ENCODE measurements at regions not wholly inside any gene's neighbourhood (a gene's known extent, or its start where the extent isn't known, plus 50 kb on each side); places are given as distances from the start of the nearest gene placed in this dataset.

DNA sequence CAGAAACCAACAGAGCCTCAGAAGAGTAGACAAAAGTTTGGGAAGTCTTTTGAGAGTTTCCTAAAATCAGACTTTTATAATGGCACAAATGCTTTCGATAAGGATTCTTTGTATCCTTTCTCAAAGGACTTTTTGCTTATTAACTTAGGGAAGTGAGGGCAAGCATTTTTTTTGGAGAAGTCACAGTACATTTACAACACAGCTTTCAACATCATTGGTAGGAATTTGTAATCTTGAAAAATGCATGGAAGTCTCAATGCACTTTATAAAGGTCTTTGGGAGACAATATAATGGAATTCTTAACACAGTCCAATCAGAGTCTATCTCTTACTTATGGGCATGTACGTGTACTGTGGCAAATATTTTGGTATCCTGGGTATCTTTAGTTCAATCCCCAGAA lies 325.8 kb upstream of the NR5A2 start:
- intact Hi-C loops (cut with micrococcal nuclease; ENCODE audit: unreplicated experiment): no loop called here
- Histone ChIP-seq H3K9me3 (ENCODE audit: low read length) (no peaks in the 10 kb centered on the region), H3K36me3 (replicated peaks in 1 of 2; ENCODE audit: control insufficient read depth in 1 of 2, insufficient read depth in 2 of 2, low read length in 2 of 2) (no peaks in the 10 kb centered on the region), H3K4me3 (replicated peaks in 1 of 3; ENCODE audit: insufficient read depth in 1 of 3, low read depth in 2 of 3, low read length in 3 of 3) (no peak overlapping the region), H3K4me1 (ENCODE audit: insufficient read depth, low read length) (no peaks in the 10 kb centered on the region), H3K4me2 (ENCODE audit: low read depth, low read length) (no peak overlapping the region), H3K9ac (ENCODE audit: insufficient read depth, low read depth, low read length) (no peak overlapping the region), H2AFZ (ENCODE audit: low read length) (no peak overlapping the region), H3K27me3 (ENCODE audit: control insufficient read depth in 1 of 2, insufficient read depth in 2 of 2, low read length in 2 of 2) (no peaks in the 10 kb centered on the region), H3K27ac (ENCODE audit: extremely low read length, insufficient read depth, low read length) (no peak overlapping the region), H3K79me2 (ENCODE audit: insufficient read depth, low read length) (no peaks in the 10 kb centered on the region), H4K20me1 (ENCODE audit: insufficient read depth, low read length) (no peaks in the 10 kb centered on the region)
- FAIRE-seq: no peak
- DNase-seq (ENCODE audit: low spot score): no peak
- 2% methylated on average over 2 of the region's 2 CpGs for WGBS (ENCODE audit: low lambda C conversion rate)
- CTCF ChIA-PET (ENCODE audit: low intra/inter-chr PET ratio, low total read pairs): no interaction called here
- no TSS peak for BruUV-seq (replicated peaks)
- TF ChIP-seq ZNF138 (CRISPR knock-in tag; IDR thresholded peaks at IDR 0.05; ENCODE audit: low read depth): no peak
- TF ChIP-seq DPF2 (CRISPR knock-in tag; IDR thresholded peaks at IDR 0.05; ENCODE audit: borderline replicate concordance, low read depth): no peak
- TF ChIP-seq SOX13 (IDR thresholded peaks at IDR 0.05): no peak
- TF ChIP-seq SOX13 (CRISPR knock-in tag; conservative IDR thresholded peaks at IDR 0.05 in 1 of 2, IDR thresholded peaks at IDR 0.05 in 1 of 2): no peak
- TF ChIP-seq, protein P1, sequence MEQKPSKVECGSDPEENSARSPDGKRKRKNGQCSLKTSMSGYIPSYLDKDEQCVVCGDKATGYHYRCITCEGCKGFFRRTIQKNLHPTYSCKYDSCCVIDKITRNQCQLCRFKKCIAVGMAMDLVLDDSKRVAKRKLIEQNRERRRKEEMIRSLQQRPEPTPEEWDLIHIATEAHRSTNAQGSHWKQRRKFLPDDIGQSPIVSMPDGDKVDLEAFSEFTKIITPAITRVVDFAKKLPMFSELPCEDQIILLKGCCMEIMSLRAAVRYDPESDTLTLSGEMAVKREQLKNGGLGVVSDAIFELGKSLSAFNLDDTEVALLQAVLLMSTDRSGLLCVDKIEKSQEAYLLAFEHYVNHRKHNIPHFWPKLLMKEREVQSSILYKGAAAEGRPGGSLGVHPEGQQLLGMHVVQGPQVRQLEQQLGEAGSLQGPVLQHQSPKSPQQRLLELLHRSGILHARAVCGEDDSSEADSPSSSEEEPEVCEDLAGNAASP (CRISPR knock-in tag; IDR thresholded peaks at IDR 0.05; ENCODE audit: borderline replicate concordance): no peak
- TF ChIP-seq ZNF747 (CRISPR knock-in tag; IDR thresholded peaks at IDR 0.05; ENCODE audit: borderline replicate concordance): no peak
- TF ChIP-seq ZNF891 (CRISPR knock-in tag; IDR thresholded peaks at IDR 0.05): no peak
- TF ChIP-seq KLF6 (CRISPR knock-in tag; IDR thresholded peaks at IDR 0.05): no peak
- TF ChIP-seq TCF7L2 (IDR thresholded peaks at IDR 0.05; ENCODE audit: low read depth, low read length): no peak
- no peak for TF ChIP-seq JUND (CRISPR knock-in tag; IDR thresholded peaks at IDR 0.05)
- TF ChIP-seq FOXM1 (CRISPR knock-in tag; IDR thresholded peaks at IDR 0.05): no peak
- TF ChIP-seq, protein P2, sequence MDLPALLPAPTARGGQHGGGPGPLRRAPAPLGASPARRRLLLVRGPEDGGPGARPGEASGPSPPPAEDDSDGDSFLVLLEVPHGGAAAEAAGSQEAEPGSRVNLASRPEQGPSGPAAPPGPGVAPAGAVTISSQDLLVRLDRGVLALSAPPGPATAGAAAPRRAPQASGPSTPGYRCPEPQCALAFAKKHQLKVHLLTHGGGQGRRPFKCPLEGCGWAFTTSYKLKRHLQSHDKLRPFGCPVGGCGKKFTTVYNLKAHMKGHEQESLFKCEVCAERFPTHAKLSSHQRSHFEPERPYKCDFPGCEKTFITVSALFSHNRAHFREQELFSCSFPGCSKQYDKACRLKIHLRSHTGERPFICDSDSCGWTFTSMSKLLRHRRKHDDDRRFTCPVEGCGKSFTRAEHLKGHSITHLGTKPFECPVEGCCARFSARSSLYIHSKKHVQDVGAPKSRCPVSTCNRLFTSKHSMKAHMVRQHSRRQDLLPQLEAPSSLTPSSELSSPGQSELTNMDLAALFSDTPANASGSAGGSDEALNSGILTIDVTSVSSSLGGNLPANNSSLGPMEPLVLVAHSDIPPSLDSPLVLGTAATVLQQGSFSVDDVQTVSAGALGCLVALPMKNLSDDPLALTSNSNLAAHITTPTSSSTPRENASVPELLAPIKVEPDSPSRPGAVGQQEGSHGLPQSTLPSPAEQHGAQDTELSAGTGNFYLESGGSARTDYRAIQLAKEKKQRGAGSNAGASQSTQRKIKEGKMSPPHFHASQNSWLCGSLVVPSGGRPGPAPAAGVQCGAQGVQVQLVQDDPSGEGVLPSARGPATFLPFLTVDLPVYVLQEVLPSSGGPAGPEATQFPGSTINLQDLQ (CRISPR knock-in tag; IDR thresholded peaks at IDR 0.05): no peak
- TF ChIP-seq ZC3H13 (CRISPR knock-in tag; IDR thresholded peaks at IDR 0.05): no peak
- TF ChIP-seq, protein P3, sequence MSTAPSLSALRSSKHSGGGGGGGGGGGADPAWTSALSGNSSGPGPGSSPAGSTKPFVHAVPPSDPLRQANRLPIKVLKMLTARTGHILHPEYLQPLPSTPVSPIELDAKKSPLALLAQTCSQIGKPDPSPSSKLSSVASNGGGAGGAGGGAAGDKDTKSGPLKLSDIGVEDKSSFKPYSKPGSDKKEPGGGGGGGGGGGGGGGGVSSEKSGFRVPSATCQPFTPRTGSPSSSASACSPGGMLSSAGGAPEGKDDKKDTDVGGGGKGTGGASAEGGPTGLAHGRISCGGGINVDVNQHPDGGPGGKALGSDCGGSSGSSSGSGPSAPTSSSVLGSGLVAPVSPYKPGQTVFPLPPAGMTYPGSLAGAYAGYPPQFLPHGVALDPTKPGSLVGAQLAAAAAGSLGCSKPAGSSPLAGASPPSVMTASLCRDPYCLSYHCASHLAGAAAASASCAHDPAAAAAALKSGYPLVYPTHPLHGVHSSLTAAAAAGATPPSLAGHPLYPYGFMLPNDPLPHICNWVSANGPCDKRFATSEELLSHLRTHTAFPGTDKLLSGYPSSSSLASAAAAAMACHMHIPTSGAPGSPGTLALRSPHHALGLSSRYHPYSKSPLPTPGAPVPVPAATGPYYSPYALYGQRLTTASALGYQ (CRISPR knock-in tag; IDR thresholded peaks at IDR 0.05): no peak
- no peak for TF ChIP-seq ZNF839 (CRISPR knock-in tag; IDR thresholded peaks at IDR 0.05; ENCODE audit: borderline replicate concordance)
- TF ChIP-seq, protein P4, sequence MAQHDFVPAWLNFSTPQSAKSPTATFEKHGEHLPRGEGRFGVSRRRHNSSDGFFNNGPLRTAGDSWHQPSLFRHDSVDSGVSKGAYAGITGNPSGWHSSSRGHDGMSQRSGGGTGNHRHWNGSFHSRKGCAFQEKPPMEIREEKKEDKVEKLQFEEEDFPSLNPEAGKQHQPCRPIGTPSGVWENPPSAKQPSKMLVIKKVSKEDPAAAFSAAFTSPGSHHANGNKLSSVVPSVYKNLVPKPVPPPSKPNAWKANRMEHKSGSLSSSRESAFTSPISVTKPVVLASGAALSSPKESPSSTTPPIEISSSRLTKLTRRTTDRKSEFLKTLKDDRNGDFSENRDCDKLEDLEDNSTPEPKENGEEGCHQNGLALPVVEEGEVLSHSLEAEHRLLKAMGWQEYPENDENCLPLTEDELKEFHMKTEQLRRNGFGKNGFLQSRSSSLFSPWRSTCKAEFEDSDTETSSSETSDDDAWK (CRISPR knock-in tag; IDR thresholded peaks at IDR 0.05): no peak
- TF ChIP-seq ETV5 (CRISPR knock-in tag; IDR thresholded peaks at IDR 0.05; ENCODE audit: borderline replicate concordance): no peak
- TF ChIP-seq CREM (IDR thresholded peaks at IDR 0.05): no peak
- TF ChIP-seq CREM (CRISPR knock-in tag; IDR thresholded peaks at IDR 0.05): no peak
- in situ Hi-C loops (cut with HindIII; ENCODE audit: extremely low pct_ligation_motif_present, low pct_unique_long_range_greater_than_20kb): no loop called here
- ATAC-seq: no peak
- POLR2A ChIA-PET: no interaction called here
